Chondrocyte (in vitro differentiated cells): ENCODE measurements at regions not wholly inside any gene's neighbourhood (a gene's known extent, or its start where the extent isn't known, plus 50 kb on each side); places are given as distances from the start of the nearest gene placed in this dataset.

ENCODE experiments used
- DNase-seq: peaks from one replicate; pipeline ENCODE4 v3.0.0; 2021; ENCODE audit warnings: mixed read lengths, low spot score
- H3K27ac Mint-ChIP-seq: one replicate; pipeline ENCODE4 v1.8.0; 2021; ENCODE audit warnings: mild to moderate bottlenecking, moderate library complexity, mixed read lengths; ENCODE audit not compliant: unreplicated experiment
- H3K27me3 Mint-ChIP-seq: 2 replicates; pipeline ENCODE4 v1.8.0; 2021; ENCODE audit warnings: low read depth, mixed read lengths
- H3K36me3 Mint-ChIP-seq: 2 replicates; pipeline ENCODE4 v1.8.0; 2021; ENCODE audit warnings: low read depth, mixed read lengths
- H3K4me1 Mint-ChIP-seq: 2 replicates; pipeline ENCODE4 v1.8.0; 2021; ENCODE audit warnings: low read depth, mild to moderate bottlenecking, mixed read lengths
- H3K4me3 Mint-ChIP-seq: one replicate; pipeline ENCODE4 v1.8.0; 2021; ENCODE audit warnings: mild to moderate bottlenecking, moderate library complexity, mixed read lengths; ENCODE audit not compliant: unreplicated experiment
- H3K9me3 Mint-ChIP-seq: 2 replicates; pipeline ENCODE4 v1.8.0; 2021; ENCODE audit warnings: low read depth, mixed read lengths
- CTCF ChIP-seq: fragments of 200-600 bp; sonication (generic); IDR thresholded peaks from 2 replicates; pipeline ENCODE4 v1.5.0; 2021; ENCODE audit warnings: antibody characterized with exemption, mild to moderate bottlenecking, moderate library complexity

- TF ChIP-seq CTCF, result no peak
- Mint-ChIP-seq H3K4me3 (no peak overlapping the region), H3K27ac (no peak overlapping the region), H3K9me3 (no peaks in the 10 kb centered on the region), H3K27me3 (no peaks in the 10 kb centered on the region), H3K4me1 (peaks cover 13% of the 10 kb centered on the region), H3K36me3 (no peaks in the 10 kb centered on the region)
- DNase-seq, result no peak
Measured at GRCh38 chr18:27794181-27794926, 382.6 kb downstream of the CDH2 start.

DNA sequence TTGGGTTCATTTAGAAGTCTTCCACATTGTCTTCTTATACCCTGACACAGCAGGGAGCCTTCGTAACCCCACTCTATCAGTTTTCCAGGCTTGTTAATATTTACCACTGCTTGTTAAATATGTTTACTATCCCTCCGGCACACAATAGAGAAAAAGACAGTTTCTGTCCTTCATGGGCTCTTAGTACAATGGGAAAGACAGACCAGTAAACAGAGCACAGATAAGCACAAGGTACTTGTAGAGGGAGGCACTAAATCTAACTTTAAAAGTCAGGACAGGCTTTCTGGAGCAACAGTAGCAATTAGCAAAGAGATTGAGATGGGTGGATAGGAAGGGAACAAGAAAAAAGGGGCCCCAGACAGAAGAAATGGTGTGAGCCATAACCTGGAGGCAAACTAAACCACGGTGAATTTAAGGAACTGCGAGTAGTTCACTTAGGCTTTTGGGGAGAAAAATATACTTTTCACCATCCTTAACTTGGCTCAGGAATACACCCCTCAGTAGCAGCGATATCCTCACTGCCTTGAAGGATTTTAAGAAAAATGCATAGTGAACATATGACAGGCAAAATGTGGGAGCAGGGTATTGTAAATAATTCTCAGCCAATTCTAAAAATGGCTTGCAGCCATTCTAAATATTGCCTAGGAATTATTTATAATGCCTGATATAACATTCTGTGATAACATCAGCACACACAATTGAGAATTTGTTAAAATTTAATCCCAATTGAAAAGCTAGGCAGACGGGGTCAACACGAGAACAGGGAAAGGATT is 383.7 kb downstream of the CDH2 start:
- H3K4me1 Mint-ChIP-seq, result peaks cover 13% of the 10 kb centered on the region
- no peaks in the 10 kb centered on the region for H3K36me3 Mint-ChIP-seq
- H3K9me3 Mint-ChIP-seq, result no peaks in the 10 kb centered on the region
- no peaks in the 10 kb centered on the region for H3K27me3 Mint-ChIP-seq
- no peak overlapping the region for H3K27ac Mint-ChIP-seq
- H3K4me3 Mint-ChIP-seq, result no peak overlapping the region
- no peak for TF ChIP-seq CTCF
- no peak for DNase-seq

DNA sequence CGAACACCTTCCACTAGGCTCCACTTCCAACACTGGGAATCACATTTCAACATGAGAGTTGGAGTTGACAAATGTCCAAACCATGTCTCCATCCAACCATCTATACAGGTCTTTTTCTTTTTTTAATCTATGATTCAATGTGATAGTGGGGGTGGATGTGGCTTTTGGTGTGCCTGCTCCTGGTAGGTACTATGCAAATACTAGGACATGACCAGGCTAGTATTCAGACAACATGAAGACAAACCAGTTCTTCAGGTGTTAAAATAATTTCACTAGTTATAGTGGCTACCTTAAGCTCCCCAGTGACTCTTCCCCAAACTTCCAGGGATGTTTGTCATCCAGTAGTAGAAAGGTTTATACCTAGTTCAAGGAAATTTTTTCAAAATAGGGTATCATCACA is 387.5 kb downstream of the CDH2 start:
- TF ChIP-seq CTCF, result no peak
- H3K4me1 Mint-ChIP-seq, result peaks cover 8% of the 10 kb centered on the region
- H3K27ac Mint-ChIP-seq, result no peak overlapping the region
- no peaks in the 10 kb centered on the region for H3K9me3 Mint-ChIP-seq
- no peaks in the 10 kb centered on the region for H3K36me3 Mint-ChIP-seq
- H3K27me3 Mint-ChIP-seq, result peaks cover 2% of the 10 kb centered on the region
- no peak for DNase-seq
- H3K4me3 Mint-ChIP-seq, result no peak overlapping the region

DNA sequence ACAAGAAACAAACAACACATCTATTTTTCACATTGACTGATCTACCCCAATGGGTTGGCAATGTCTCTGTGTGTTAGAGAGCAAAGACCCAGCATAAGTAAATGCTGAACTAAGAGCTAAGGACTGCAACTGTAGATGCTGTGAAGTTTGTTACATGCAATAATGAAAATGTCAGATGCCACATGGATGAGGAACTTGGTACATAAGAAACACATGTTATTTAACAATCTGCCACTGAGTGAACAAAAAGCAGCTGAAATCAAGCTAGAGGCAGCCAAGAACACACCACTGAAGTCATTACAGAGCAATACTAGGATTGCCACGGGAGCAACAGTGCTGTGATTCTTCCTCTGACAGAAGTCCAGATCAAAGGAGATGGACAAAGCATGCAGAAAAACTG is 389.4 kb downstream of the CDH2 start:
- no peak for TF ChIP-seq CTCF
- Mint-ChIP-seq H3K36me3 (no peaks in the 10 kb centered on the region), H3K27ac (no peak overlapping the region), H3K4me1 (no peaks in the 10 kb centered on the region), H3K9me3 (no peaks in the 10 kb centered on the region), H3K4me3 (no peak overlapping the region), H3K27me3 (peaks cover 2% of the 10 kb centered on the region)
- DNase-seq, result no peak

GRCh38 chr18:27785815-27786471 is 391.0 kb downstream of the CDH2 start:
- Mint-ChIP-seq H3K36me3 (no peaks in the 10 kb centered on the region), H3K27me3 (peaks cover 2% of the 10 kb centered on the region), H3K27ac (no peak overlapping the region), H3K9me3 (no peaks in the 10 kb centered on the region), H3K4me1 (no peaks in the 10 kb centered on the region), H3K4me3 (no peak overlapping the region)
- DNase-seq, result no peak
- TF ChIP-seq CTCF, result no peak
